ENCODE measurements at regions not wholly inside any gene's neighbourhood (a gene's known extent, or its start where the extent isn't known, plus 50 kb on each side); places are given as distances from the start of the nearest gene placed in this dataset.
"Not testable (repeated sequence)": the region's sequence is repeated elsewhere in the genome, so short reads cannot be mapped to it uniquely, and the experiment has no call there.

GRCh38 chr6:27138837-27139755 lies 108.4 kb upstream of the PRSS16 start:
- peak; percentile 73 for DNase-seq (ENCODE audit: extremely low spot score)
- Histone ChIP-seq H3K4me3 (ENCODE audit: low read depth, low read length) (peak overlapping the region; percentile 35), H3K36me3 (ENCODE audit: insufficient read depth) (no peaks in the 10 kb centered on the region), H3K4me1 (ENCODE audit: insufficient read depth) (no peaks in the 10 kb centered on the region), H3K27ac (ENCODE audit: low read depth) (peak overlapping the region; percentile 62)
- whole genome bisulfite sequencing, result 6% methylated on average over 36 of the region's 36 CpGs

- Histone ChIP-seq H3K4me3 (ENCODE audit: low read depth, low read length) (peak overlapping the region; percentile 35), H3K27ac (ENCODE audit: low read depth) (peak overlapping the region; percentile 23), H3K36me3 (ENCODE audit: insufficient read depth) (no peaks in the 10 kb centered on the region), H3K4me1 (ENCODE audit: insufficient read depth) (no peaks in the 10 kb centered on the region)
- DNase-seq (ENCODE audit: extremely low spot score), result no peak
- 18% methylated on average over 18 of the region's 18 CpGs for WGBS
Measured at GRCh38 chr6:27139756-27140579, 107.5 kb upstream of the PRSS16 start.

GRCh38 chr6:27140999-27141528 lies 106.4 kb upstream of the PRSS16 start:
- WGBS, result 85% methylated on average over 5 of the region's 5 CpGs
- no peak overlapping the region for H3K4me3 ChIP-seq (ENCODE audit: low read depth, low read length)
- H3K36me3 ChIP-seq (ENCODE audit: insufficient read depth), result no peaks in the 10 kb centered on the region
- H3K27ac ChIP-seq (ENCODE audit: low read depth), result no peak overlapping the region
- no peak for DNase-seq (ENCODE audit: extremely low spot score)
- no peaks in the 10 kb centered on the region for H3K4me1 ChIP-seq (ENCODE audit: insufficient read depth)

- WGBS, result 61% methylated on average over 3 of the region's 3 CpGs
- Histone ChIP-seq H3K36me3 (ENCODE audit: insufficient read depth) (no peaks in the 10 kb centered on the region), H3K4me1 (ENCODE audit: insufficient read depth) (no peaks in the 10 kb centered on the region), H3K4me3 (ENCODE audit: low read depth, low read length) (no peak overlapping the region), H3K27ac (ENCODE audit: low read depth) (no peak overlapping the region)
- DNase-seq (ENCODE audit: extremely low spot score), result no peak
Measured at GRCh38 chr6:27141529-27142015, 105.9 kb upstream of the PRSS16 start.

GRCh38 chr6:27143020-27143388 lies 104.5 kb upstream of the PRSS16 start:
- WGBS, result 96% methylated on average over 4 of the region's 4 CpGs
- H3K36me3 ChIP-seq (ENCODE audit: insufficient read depth); H3K4me1 ChIP-seq (ENCODE audit: insufficient read depth); H3K27ac ChIP-seq (ENCODE audit: low read depth); H3K4me3 ChIP-seq (ENCODE audit: low read depth, low read length); DNase-seq (ENCODE audit: extremely low spot score): not testable (repeated sequence)

GRCh38 chr6:27143474-27144026 lies 104.0 kb upstream of the PRSS16 start:
- no peaks in the 10 kb centered on the region for H3K36me3 ChIP-seq (ENCODE audit: insufficient read depth)
- H3K4me3 ChIP-seq (ENCODE audit: low read depth, low read length), result no peak overlapping the region
- DNase-seq (ENCODE audit: extremely low spot score), result no peak
- no peaks in the 10 kb centered on the region for H3K4me1 ChIP-seq (ENCODE audit: insufficient read depth)
- 80% methylated on average over 2 of the region's 2 CpGs for WGBS
- no peak overlapping the region for H3K27ac ChIP-seq (ENCODE audit: low read depth)

GRCh38 chr6:27144740-27145079 lies 102.8 kb upstream of the PRSS16 start:
- WGBS, result 39% methylated on average over 6 of the region's 6 CpGs
- Histone ChIP-seq H3K4me1 (ENCODE audit: insufficient read depth) (no peaks in the 10 kb centered on the region), H3K4me3 (ENCODE audit: low read depth, low read length) (no peak overlapping the region), H3K27ac (ENCODE audit: low read depth) (no peak overlapping the region), H3K36me3 (ENCODE audit: insufficient read depth) (no peaks in the 10 kb centered on the region)
- no peak for DNase-seq (ENCODE audit: extremely low spot score)

GRCh38 chr6:27145731-27146455 lies 101.6 kb upstream of the PRSS16 start:
- Histone ChIP-seq H3K4me1 (ENCODE audit: insufficient read depth) (no peaks in the 10 kb centered on the region), H3K27ac (ENCODE audit: low read depth) (peak overlapping the region; percentile 44), H3K4me3 (ENCODE audit: low read depth, low read length) (peak overlapping the region; percentile 49), H3K36me3 (ENCODE audit: insufficient read depth) (no peaks in the 10 kb centered on the region)
- peak; percentile 89 for DNase-seq (ENCODE audit: extremely low spot score)
- WGBS, result under 1% methylated on average over 25 of the region's 25 CpGs

- H3K4me3 ChIP-seq (ENCODE audit: low read depth, low read length), result peak overlapping the region; percentile 49
- H3K36me3 ChIP-seq (ENCODE audit: insufficient read depth); DNase-seq (ENCODE audit: extremely low spot score); H3K4me1 ChIP-seq (ENCODE audit: insufficient read depth): not testable (repeated sequence)
- H3K27ac ChIP-seq (ENCODE audit: low read depth), result peak overlapping the region; percentile 44
- whole genome bisulfite sequencing, result 7% methylated on average over 23 of the region's 23 CpGs
Measured at GRCh38 chr6:27146456-27146705, 101.1 kb upstream of the PRSS16 start.

GRCh38 chr6:27146706-27147505 lies 100.6 kb upstream of the PRSS16 start:
- H3K4me3 ChIP-seq (ENCODE audit: low read depth, low read length), result peak overlapping the region; percentile 49
- H3K4me1 ChIP-seq (ENCODE audit: insufficient read depth), result no peaks in the 10 kb centered on the region
- WGBS, result 4% methylated on average over 51 of the region's 51 CpGs
- peak; percentile 98 for DNase-seq (ENCODE audit: extremely low spot score)
- H3K36me3 ChIP-seq (ENCODE audit: insufficient read depth), result no peaks in the 10 kb centered on the region
- H3K27ac ChIP-seq (ENCODE audit: low read depth), result peak overlapping the region; percentile 60

GRCh38 chr6:27148404-27148795 lies 99.1 kb upstream of the PRSS16 start:
- 84% methylated on average over 2 of the region's 2 CpGs for WGBS
- no peak overlapping the region for H3K4me3 ChIP-seq (ENCODE audit: low read depth, low read length)

GRCh38 chr6:27149150-27149549 lies 98.4 kb upstream of the PRSS16 start:
- DNase-seq (ENCODE audit: extremely low spot score), result no peak
- 31% methylated on average over 1 of the region's 1 CpG for WGBS
- H3K4me1 ChIP-seq (ENCODE audit: insufficient read depth), result no peaks in the 10 kb centered on the region

More at GRCh38 chr6:27148404-27148795, 99.1 kb upstream of the PRSS16 start:
- DNase-seq (ENCODE audit: extremely low spot score), result no peak
- Histone ChIP-seq H3K36me3 (ENCODE audit: insufficient read depth) (no peaks in the 10 kb centered on the region), H3K4me1 (ENCODE audit: insufficient read depth) (no peaks in the 10 kb centered on the region), H3K27ac (ENCODE audit: low read depth) (no peak overlapping the region)

More at GRCh38 chr6:27149150-27149549, 98.4 kb upstream of the PRSS16 start:
- Histone ChIP-seq H3K4me3 (ENCODE audit: low read depth, low read length) (no peak overlapping the region), H3K36me3 (ENCODE audit: insufficient read depth) (no peaks in the 10 kb centered on the region), H3K27ac (ENCODE audit: low read depth) (no peak overlapping the region)
